ENCODE measurements at regions not wholly inside any gene's neighbourhood (a gene's known extent, or its start where the extent isn't known, plus 50 kb on each side); places are given as distances from the start of the nearest gene placed in this dataset.

GRCh38 chr9:29118555-29118954 lies 1545.3 kb upstream of the C9orf72 start:
- TF ChIP-seq POLR2A (IDR thresholded peaks at IDR 0.05; ENCODE audit: low read length) (no peak), GATA1 (IDR thresholded peaks at IDR 0.05; ENCODE audit: low read depth, low read length) (no peak)

All from erythroblast (primary cell).